ENCODE measurements at regions not wholly inside any gene's neighbourhood (a gene's known extent, or its start where the extent isn't known, plus 50 kb on each side); places are given as distances from the start of the nearest gene placed in this dataset.

- no peaks in the 10 kb centered on the region for H3K4me1 ChIP-seq (ENCODE audit: control insufficient read depth, insufficient read depth, low read length)
- H3K27me3 ChIP-seq (ENCODE audit: control insufficient read depth, insufficient read depth, low read length) = no peaks in the 10 kb centered on the region
- no peak overlapping the region for H3K9ac ChIP-seq (ENCODE audit: low read length)
- H3K27ac ChIP-seq (ENCODE audit: low read depth, low read length) = no peak overlapping the region
- H3K4me3 ChIP-seq (ENCODE audit: low read length) = no peak overlapping the region
- no peaks in the 10 kb centered on the region for H3K36me3 ChIP-seq (ENCODE audit: control insufficient read depth, insufficient read depth, low read length)
Measured at GRCh38 chr4:177717407-177717806, 275.2 kb upstream of the AGA start.

GRCh38 chr4:177718514-177718913 lies 276.3 kb upstream of the AGA start:
- Histone ChIP-seq H3K4me1 (ENCODE audit: control insufficient read depth, insufficient read depth, low read length) (no peaks in the 10 kb centered on the region), H3K9ac (ENCODE audit: low read length) (no peak overlapping the region), H3K36me3 (ENCODE audit: control insufficient read depth, insufficient read depth, low read length) (no peaks in the 10 kb centered on the region), H3K4me3 (ENCODE audit: low read length) (no peak overlapping the region), H3K27ac (ENCODE audit: low read depth, low read length) (no peak overlapping the region), H3K27me3 (ENCODE audit: control insufficient read depth, insufficient read depth, low read length) (no peaks in the 10 kb centered on the region)

- H3K4me1 ChIP-seq (ENCODE audit: control insufficient read depth, insufficient read depth, low read length) = no peaks in the 10 kb centered on the region
- H3K27ac ChIP-seq (ENCODE audit: low read depth, low read length) = no peak overlapping the region
- no peaks in the 10 kb centered on the region for H3K36me3 ChIP-seq (ENCODE audit: control insufficient read depth, insufficient read depth, low read length)
- H3K9ac ChIP-seq (ENCODE audit: low read length) = no peak overlapping the region
- H3K27me3 ChIP-seq (ENCODE audit: control insufficient read depth, insufficient read depth, low read length) = no peaks in the 10 kb centered on the region
- no peak overlapping the region for H3K4me3 ChIP-seq (ENCODE audit: low read length)
Measured at GRCh38 chr4:177726111-177726510, 283.9 kb upstream of the AGA start.

- H3K36me3 ChIP-seq (ENCODE audit: control insufficient read depth, insufficient read depth, low read length) = no peaks in the 10 kb centered on the region
- H3K9ac ChIP-seq (ENCODE audit: low read length) = no peak overlapping the region
- no peak overlapping the region for H3K27ac ChIP-seq (ENCODE audit: low read depth, low read length)
- no peaks in the 10 kb centered on the region for H3K4me1 ChIP-seq (ENCODE audit: control insufficient read depth, insufficient read depth, low read length)
- no peak overlapping the region for H3K4me3 ChIP-seq (ENCODE audit: low read length)
- H3K27me3 ChIP-seq (ENCODE audit: control insufficient read depth, insufficient read depth, low read length) = no peaks in the 10 kb centered on the region
Measured at GRCh38 chr4:177728361-177729152, 286.3 kb upstream of the AGA start.

- Histone ChIP-seq H3K36me3 (ENCODE audit: control insufficient read depth, insufficient read depth, low read length) (no peaks in the 10 kb centered on the region), H3K4me1 (ENCODE audit: control insufficient read depth, insufficient read depth, low read length) (no peaks in the 10 kb centered on the region), H3K4me3 (ENCODE audit: low read length) (no peak overlapping the region), H3K27me3 (ENCODE audit: control insufficient read depth, insufficient read depth, low read length) (no peaks in the 10 kb centered on the region), H3K9ac (ENCODE audit: low read length) (no peak overlapping the region), H3K27ac (ENCODE audit: low read depth, low read length) (no peak overlapping the region)
Measured at GRCh38 chr4:177729681-177730080, 287.4 kb upstream of the AGA start.

GRCh38 chr4:177737387-177737940 lies 295.2 kb upstream of the AGA start:
- Histone ChIP-seq H3K4me1 (ENCODE audit: control insufficient read depth, insufficient read depth, low read length) (no peaks in the 10 kb centered on the region), H3K36me3 (ENCODE audit: control insufficient read depth, insufficient read depth, low read length) (no peaks in the 10 kb centered on the region), H3K4me3 (ENCODE audit: low read length) (no peak overlapping the region), H3K27me3 (ENCODE audit: control insufficient read depth, insufficient read depth, low read length) (no peaks in the 10 kb centered on the region), H3K27ac (ENCODE audit: low read depth, low read length) (no peak overlapping the region), H3K9ac (ENCODE audit: low read length) (no peak overlapping the region)

- H3K4me1 ChIP-seq (ENCODE audit: control insufficient read depth, insufficient read depth, low read length) = no peaks in the 10 kb centered on the region
- H3K9ac ChIP-seq (ENCODE audit: low read length) = no peak overlapping the region
- no peak overlapping the region for H3K4me3 ChIP-seq (ENCODE audit: low read length)
- no peak overlapping the region for H3K27ac ChIP-seq (ENCODE audit: low read depth, low read length)
- no peaks in the 10 kb centered on the region for H3K36me3 ChIP-seq (ENCODE audit: control insufficient read depth, insufficient read depth, low read length)
- H3K27me3 ChIP-seq (ENCODE audit: control insufficient read depth, insufficient read depth, low read length) = no peaks in the 10 kb centered on the region
Measured at GRCh38 chr4:177740563-177740962, 298.3 kb upstream of the AGA start.

GRCh38 chr4:177759729-177760128 lies 317.5 kb upstream of the AGA start:
- Histone ChIP-seq H3K4me3 (ENCODE audit: low read length) (no peak overlapping the region), H3K27me3 (ENCODE audit: control insufficient read depth, insufficient read depth, low read length) (no peaks in the 10 kb centered on the region), H3K4me1 (ENCODE audit: control insufficient read depth, insufficient read depth, low read length) (no peaks in the 10 kb centered on the region), H3K36me3 (ENCODE audit: control insufficient read depth, insufficient read depth, low read length) (no peaks in the 10 kb centered on the region), H3K9ac (ENCODE audit: low read length) (no peak overlapping the region), H3K27ac (ENCODE audit: low read depth, low read length) (no peak overlapping the region)

GRCh38 chr4:177761692-177762091 lies 319.5 kb upstream of the AGA start:
- Histone ChIP-seq H3K9ac (ENCODE audit: low read length) (no peak overlapping the region), H3K27ac (ENCODE audit: low read depth, low read length) (no peak overlapping the region), H3K36me3 (ENCODE audit: control insufficient read depth, insufficient read depth, low read length) (no peaks in the 10 kb centered on the region), H3K4me1 (ENCODE audit: control insufficient read depth, insufficient read depth, low read length) (no peaks in the 10 kb centered on the region), H3K27me3 (ENCODE audit: control insufficient read depth, insufficient read depth, low read length) (no peaks in the 10 kb centered on the region), H3K4me3 (ENCODE audit: low read length) (no peak overlapping the region)

GRCh38 chr4:177769155-177769554 lies 326.9 kb upstream of the AGA start:
- H3K9ac ChIP-seq (ENCODE audit: low read length) = no peak overlapping the region
- H3K4me3 ChIP-seq (ENCODE audit: low read length) = no peak overlapping the region
- no peaks in the 10 kb centered on the region for H3K27me3 ChIP-seq (ENCODE audit: control insufficient read depth, insufficient read depth, low read length)

GRCh38 chr4:177770776-177771175 lies 328.5 kb upstream of the AGA start:
- Histone ChIP-seq H3K9ac (ENCODE audit: low read length) (no peak overlapping the region), H3K4me3 (ENCODE audit: low read length) (no peak overlapping the region)

More at GRCh38 chr4:177769155-177769554, 326.9 kb upstream of the AGA start:
- Histone ChIP-seq H3K27ac (ENCODE audit: low read depth, low read length) (no peak overlapping the region), H3K36me3 (ENCODE audit: control insufficient read depth, insufficient read depth, low read length) (no peaks in the 10 kb centered on the region), H3K4me1 (ENCODE audit: control insufficient read depth, insufficient read depth, low read length) (no peaks in the 10 kb centered on the region)

GRCh38 chr4:177771645-177772044 lies 329.4 kb upstream of the AGA start:
- Histone ChIP-seq H3K27ac (ENCODE audit: low read depth, low read length) (no peak overlapping the region), H3K4me1 (ENCODE audit: control insufficient read depth, insufficient read depth, low read length) (no peaks in the 10 kb centered on the region), H3K9ac (ENCODE audit: low read length) (no peak overlapping the region), H3K27me3 (ENCODE audit: control insufficient read depth, insufficient read depth, low read length) (no peaks in the 10 kb centered on the region), H3K4me3 (ENCODE audit: low read length) (no peak overlapping the region), H3K36me3 (ENCODE audit: control insufficient read depth, insufficient read depth, low read length) (no peaks in the 10 kb centered on the region)

More at GRCh38 chr4:177770776-177771175, 328.5 kb upstream of the AGA start:
- no peaks in the 10 kb centered on the region for H3K36me3 ChIP-seq (ENCODE audit: control insufficient read depth, insufficient read depth, low read length)
- no peaks in the 10 kb centered on the region for H3K4me1 ChIP-seq (ENCODE audit: control insufficient read depth, insufficient read depth, low read length)
- no peaks in the 10 kb centered on the region for H3K27me3 ChIP-seq (ENCODE audit: control insufficient read depth, insufficient read depth, low read length)
- no peak overlapping the region for H3K27ac ChIP-seq (ENCODE audit: low read depth, low read length)

GRCh38 chr4:177778623-177779022 lies 336.4 kb upstream of the AGA start:
- Histone ChIP-seq H3K27me3 (ENCODE audit: control insufficient read depth, insufficient read depth, low read length) (no peaks in the 10 kb centered on the region), H3K9ac (ENCODE audit: low read length) (no peak overlapping the region), H3K4me1 (ENCODE audit: control insufficient read depth, insufficient read depth, low read length) (no peaks in the 10 kb centered on the region), H3K27ac (ENCODE audit: low read depth, low read length) (no peak overlapping the region), H3K4me3 (ENCODE audit: low read length) (no peak overlapping the region), H3K36me3 (ENCODE audit: control insufficient read depth, insufficient read depth, low read length) (no peaks in the 10 kb centered on the region)
